SK-N-SH treated with all-trans-retinoic acid at 6 μM for 48 hours (cell line): ENCODE measurements at regions not wholly inside any gene's neighbourhood (a gene's known extent, or its start where the extent isn't known, plus 50 kb on each side); places are given as distances from the start of the nearest gene placed in this dataset.

ENCODE experiments used
- ARNTL ChIP-seq: fragments of 450-650 bp; formaldehyde crosslinking; IDR thresholded peaks from 2 replicates; pipeline ENCODE4 v1.5.0; 2020; ENCODE audit warnings: low read depth, mild to moderate bottlenecking, moderate library complexity, borderline replicate concordance
- OSR1 ChIP-seq: fragments of 250-450 bp; sonication (Bioruptor Pico); IDR thresholded peaks from 2 replicates; pipeline ENCODE4 v1.8.0; 2022; ENCODE audit warnings: moderate library complexity, mild to moderate bottlenecking, inconsistent platforms
- SNAI2 ChIP-seq: fragments of 250-450 bp; sonication (Bioruptor Pico); IDR thresholded peaks from 2 replicates; pipeline ENCODE4 v1.5.0; 2020; ENCODE audit warnings: mild to moderate bottlenecking, moderate library complexity
- ZFP30 ChIP-seq: fragments of 450-650 bp; formaldehyde crosslinking; IDR thresholded peaks from 2 replicates; pipeline ENCODE4 v1.5.0; 2022; ENCODE audit warnings: mild to moderate bottlenecking, moderate library complexity
- ZNF565 ChIP-seq: fragments of 450-650 bp; formaldehyde crosslinking; conservative IDR thresholded peaks from 2 replicates; pipeline ENCODE4 v1.5.0; 2020; ENCODE audit warnings: low read depth, mild to moderate bottlenecking, moderate library complexity
- ZNF70 ChIP-seq: fragments of 450-650 bp; formaldehyde crosslinking; IDR thresholded peaks from 2 replicates; pipeline ENCODE4 v1.5.0; 2020; ENCODE audit warnings: mild to moderate bottlenecking, moderate library complexity
- TF ChIP-seq, protein P1 (sequence below): fragments of 250-450 bp; sonication (Bioruptor Pico); IDR thresholded peaks from 2 replicates; pipeline ENCODE4 v1.5.1; 2021; ENCODE audit warnings: mild to moderate bottlenecking, moderate library complexity

DNA sequence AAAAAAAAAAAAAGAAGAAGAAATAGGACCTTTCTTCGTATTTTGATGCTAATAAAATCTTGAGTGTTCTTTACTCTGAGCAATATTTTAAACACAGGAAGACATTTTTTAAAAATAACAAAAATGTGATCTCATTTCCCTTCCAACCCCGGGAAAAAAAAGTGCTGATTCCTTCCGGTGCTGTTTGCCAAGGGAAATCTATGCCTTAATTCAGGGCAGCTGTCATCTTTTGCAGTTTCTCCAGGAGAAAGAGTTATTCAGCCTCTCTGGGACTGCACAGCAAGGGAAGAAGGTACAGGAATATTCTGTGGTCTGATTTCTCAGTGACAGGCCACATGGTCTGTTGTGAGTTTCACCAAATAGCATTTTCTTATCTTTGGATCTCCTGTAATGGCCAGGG is 291.9 kb upstream of the IRX1 start:
- TF ChIP-seq ZFP30 (CRISPR knock-in tag) (no peak), OSR1 (no peak), SNAI2 (CRISPR knock-in tag) (no peak), ZNF565 (CRISPR knock-in tag) (no peak), ARNTL (CRISPR knock-in tag) (no peak), ZNF70 (CRISPR knock-in tag) (no peak)
- TF ChIP-seq, protein P1, sequence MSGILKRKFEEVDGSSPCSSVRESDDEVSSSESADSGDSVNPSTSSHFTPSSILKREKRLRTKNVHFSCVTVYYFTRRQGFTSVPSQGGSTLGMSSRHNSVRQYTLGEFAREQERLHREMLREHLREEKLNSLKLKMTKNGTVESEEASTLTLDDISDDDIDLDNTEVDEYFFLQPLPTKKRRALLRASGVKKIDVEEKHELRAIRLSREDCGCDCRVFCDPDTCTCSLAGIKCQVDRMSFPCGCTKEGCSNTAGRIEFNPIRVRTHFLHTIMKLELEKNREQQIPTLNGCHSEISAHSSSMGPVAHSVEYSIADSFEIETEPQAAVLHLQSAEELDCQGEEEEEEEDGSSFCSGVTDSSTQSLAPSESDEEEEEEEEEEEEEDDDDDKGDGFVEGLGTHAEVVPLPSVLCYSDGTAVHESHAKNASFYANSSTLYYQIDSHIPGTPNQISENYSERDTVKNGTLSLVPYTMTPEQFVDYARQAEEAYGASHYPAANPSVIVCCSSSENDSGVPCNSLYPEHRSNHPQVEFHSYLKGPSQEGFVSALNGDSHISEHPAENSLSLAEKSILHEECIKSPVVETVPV (CRISPR knock-in tag): no peak
